HepG2 (cell line): ENCODE measurements at regions not wholly inside any gene's neighbourhood (a gene's known extent, or its start where the extent isn't known, plus 50 kb on each side); places are given as distances from the start of the nearest gene placed in this dataset.

ENCODE experiments used
- GLMP ChIP-seq: sonication (generic); formaldehyde crosslinking; IDR thresholded peaks from 2 replicates; pipeline ENCODE4 v1.9.0; 2021; ENCODE audit warnings: missing genetic modification reagents, mild to moderate bottlenecking, borderline replicate concordance
- TCF7 ChIP-seq: sonication (generic); IDR thresholded peaks from 2 replicates; pipeline ENCODE4 v1.6.1; 2016; ENCODE audit warnings: antibody characterized with exemption, low read depth
- ZNF274 ChIP-seq: sonication (generic); formaldehyde crosslinking; IDR thresholded peaks from 2 replicates; pipeline ENCODE4 v1.5.1; 2020; ENCODE audit warnings: mild to moderate bottlenecking, missing genetic modification reagents
- ZNF350 ChIP-seq: sonication (generic); formaldehyde crosslinking; IDR thresholded peaks from 2 replicates; pipeline ENCODE4 v1.4.0; 2020; ENCODE audit warnings: mild to moderate bottlenecking, low read depth, missing genetic modification reagents, borderline replicate concordance
- ZSCAN12 ChIP-seq: sonication (generic); formaldehyde crosslinking; IDR thresholded peaks from 2 replicates; pipeline ENCODE4 v1.9.0; 2021; ENCODE audit warnings: mild to moderate bottlenecking, missing genetic modification reagents
- ZZZ3 ChIP-seq: sonication (generic); formaldehyde crosslinking; IDR thresholded peaks from 2 replicates; pipeline ENCODE4 v1.4.0; 2020; ENCODE audit warnings: missing genetic modification reagents, mild to moderate bottlenecking, borderline replicate concordance

GRCh38 chr1:162966613-162967012 is 102.5 kb upstream of the RGS4 start:
- TF ChIP-seq ZSCAN12 (CRISPR knock-in tag) (no peak), TCF7 (no peak), ZNF274 (CRISPR knock-in tag) (no peak), ZZZ3 (CRISPR knock-in tag) (no peak), GLMP (CRISPR knock-in tag) (no peak), ZNF350 (CRISPR knock-in tag) (no peak)
